ENCODE measurements at regions not wholly inside any gene's neighbourhood (a gene's known extent, or its start where the extent isn't known, plus 50 kb on each side); places are given as distances from the start of the nearest gene placed in this dataset.

GRCh38 chr10:88211230-88211629 lies 347.8 kb downstream of the PTEN start:
- ATAC-seq, result no peak
- TF ChIP-seq SIN3A (IDR thresholded peaks at IDR 0.05; ENCODE audit: borderline replicate concordance, insufficient read depth, low read depth, low read length) (no peak), REST (IDR thresholded peaks at IDR 0.05; ENCODE audit: insufficient read depth in 1 of 2, low read depth in 2 of 2, low read length in 1 of 2) (no peak), CTCF (IDR thresholded peaks at IDR 0.05) (no peak), POLR2AphosphoS5 (IDR thresholded peaks at IDR 0.05; ENCODE audit: low read depth, low read length) (no peak), TCF7L2 (IDR thresholded peaks at IDR 0.05; ENCODE audit: low read depth, low read length) (no peak)
- no peak for DNase-seq (ENCODE audit: low read depth, low spot score)
- ChIA-PET POLR2A (no interaction called here), CTCF (no interaction called here)
- no peaks in the 10 kb centered on the region for H3K4me1 ChIP-seq (ENCODE audit: control insufficient read depth, insufficient read depth, low read length)
- BruUV-seq (replicated peaks), result no TSS peak
- intact Hi-C loops (cut with micrococcal nuclease; ENCODE audit: unreplicated experiment) (no loop called here), in situ Hi-C loops (cut with HindIII; ENCODE audit: low pct_unique_long_range_greater_than_20kb, low sequenced_read_pairs) (no loop called here)
- no peaks in the 10 kb centered on the region for H3K9me3 ChIP-seq (ENCODE audit: control insufficient read depth, insufficient read depth, low read depth, low read length)
- H3K27ac ChIP-seq (ENCODE audit: low read length), result no peak overlapping the region
- no peak overlapping the region for H3K4me3 ChIP-seq (ENCODE audit: low read depth in 2 of 2, low read length in 2 of 2)
- no peaks in the 10 kb centered on the region for H3K36me3 ChIP-seq (ENCODE audit: control insufficient read depth, insufficient read depth, low read length)
- H3K27me3 ChIP-seq (ENCODE audit: control insufficient read depth, insufficient read depth, low read length), result peaks cover 2% of the 10 kb centered on the region; the same call in 1 of the 2 replicates

GRCh38 chr10:88212069-88212468 lies 348.6 kb downstream of the PTEN start:
- H3K27me3 ChIP-seq (ENCODE audit: control insufficient read depth, insufficient read depth, low read length), result peaks cover 2% of the 10 kb centered on the region; the same call in 1 of the 2 replicates
- no TSS peak for BruUV-seq (replicated peaks)
- in situ Hi-C loops (cut with HindIII; ENCODE audit: low pct_unique_long_range_greater_than_20kb, low sequenced_read_pairs), result no loop called here
- ATAC-seq (no peak), DNase-seq (ENCODE audit: low read depth, low spot score) (no peak)
- CTCF ChIA-PET, result no interaction called here
- H3K4me1 ChIP-seq (ENCODE audit: control insufficient read depth, insufficient read depth, low read length), result no peaks in the 10 kb centered on the region
- TF ChIP-seq SIN3A (IDR thresholded peaks at IDR 0.05; ENCODE audit: borderline replicate concordance, insufficient read depth, low read depth, low read length) (no peak), POLR2AphosphoS5 (IDR thresholded peaks at IDR 0.05; ENCODE audit: low read depth, low read length) (no peak), REST (IDR thresholded peaks at IDR 0.05; ENCODE audit: insufficient read depth in 1 of 2, low read depth in 2 of 2, low read length in 1 of 2) (no peak), CTCF (IDR thresholded peaks at IDR 0.05) (no peak), TCF7L2 (IDR thresholded peaks at IDR 0.05; ENCODE audit: low read depth, low read length) (no peak)
- H3K4me3 ChIP-seq (ENCODE audit: low read depth in 2 of 2, low read length in 2 of 2), result no peak overlapping the region
- H3K36me3 ChIP-seq (ENCODE audit: control insufficient read depth, insufficient read depth, low read length), result no peaks in the 10 kb centered on the region
- intact Hi-C loops (cut with micrococcal nuclease; ENCODE audit: unreplicated experiment), result no loop called here
- no peaks in the 10 kb centered on the region for H3K9me3 ChIP-seq (ENCODE audit: control insufficient read depth, insufficient read depth, low read depth, low read length)
- H3K27ac ChIP-seq (ENCODE audit: low read length), result no peak overlapping the region
- POLR2A ChIA-PET, result no interaction called here

Measured in Panc1 (cell line).